SK-N-SH (cell line): ENCODE measurements at regions not wholly inside any gene's neighbourhood (a gene's known extent, or its start where the extent isn't known, plus 50 kb on each side); places are given as distances from the start of the nearest gene placed in this dataset.

ENCODE experiments used
- CTCF ChIA-PET: fragments of 300-600, 350-600 bp; formaldehyde crosslinking; extraction: SDS; loops from one replicate; lab custom pipeline; 2021; lab: Yijun Ruan, JAX
- POLR2A ChIA-PET: fragments of 350-600 bp; sonication (Branson Sonifier 250); formaldehyde crosslinking; extraction: SDS; loops from one replicate; lab custom pipeline; 2020; ENCODE audit warnings: antibody characterized with exemption, inconsistent platforms; lab: Yijun Ruan, JAX
- DNase-seq: peaks from one replicate; pipeline ENCODE4 v3.0.0; 2012
- H2AFZ ChIP-seq: fragments of 200-600 bp; sonication (generic); 2 replicates; pipeline ENCODE4 v1.8.1; 2016; ENCODE audit warnings: antibody characterized with exemption, mild to moderate bottlenecking, low read depth
- H3F3A ChIP-seq: fragments of 200-600 bp; sonication (generic); replicated peaks from 2 replicates; pipeline ENCODE3; 2016; ENCODE audit warnings: antibody characterized with exemption, mild to moderate bottlenecking; ENCODE audit not compliant: insufficient read depth
- H3K27ac ChIP-seq, 2 experiments: fragments of 200-500 bp in 1 of 2; fragments of 200-600 bp in 1 of 2; sonication (Bioruptor generic) in 1 of 2; sonication (generic), shearing (Covaris generic) in 1 of 2; 2 replicates each; pipeline versions ENCODE4 v1.5.1 to v1.6.1; 2014 to 2016; ENCODE audit warnings: low read depth in 2 of 2, inconsistent platforms in 1 of 2, low read length in 1 of 2, mild to moderate bottlenecking in 1 of 2, mixed read lengths in 1 of 2
- H3K27me3 ChIP-seq: fragments of 200-600 bp; sonication (generic), shearing (Covaris generic); 2 replicates; pipeline ENCODE4 v1.6.1; 2016; ENCODE audit warnings: mixed run types; ENCODE audit not compliant: insufficient read depth
- H3K36me3 ChIP-seq, 2 experiments: fragments of 200-500 bp in 1 of 2; fragments of 200-600 bp in 1 of 2; sonication (Bioruptor generic) in 1 of 2; sonication (generic) in 1 of 2; replicated peaks in 1 of 2; 2 replicates each; pipeline versions ENCODE3 to v1.5.1; 2014 to 2016; ENCODE audit warnings: low read length in 1 of 2, mild to moderate bottlenecking in 1 of 2; ENCODE audit not compliant: insufficient read depth in 2 of 2, control insufficient read depth in 1 of 2
- H3K4me1 ChIP-seq, 2 experiments: fragments of 200-500 bp in 1 of 2; fragments of 200-600 bp in 1 of 2; sonication (Bioruptor generic) in 1 of 2; sonication (generic), shearing (Covaris generic) in 1 of 2; 2 replicates each; pipeline versions ENCODE4 v1.5.1 to v1.6.1; 2014 to 2016; ENCODE audit warnings: low read depth in 1 of 2, low read length in 1 of 2, mixed run types in 1 of 2; ENCODE audit not compliant: insufficient read depth in 2 of 2, control insufficient read depth in 1 of 2
- H3K4me2 ChIP-seq: fragments of 200-600 bp; sonication (generic), shearing (Covaris generic); 2 replicates; pipeline ENCODE4 v1.6.1; 2017; ENCODE audit warnings: mixed run types
- H3K4me3 ChIP-seq, 2 experiments: fragments of 200-500 bp in 1 of 2; fragments of 200-600 bp in 1 of 2; sonication (Bioruptor generic) in 1 of 2; sonication (generic), shearing (Covaris generic) in 1 of 2; 2 replicates each; pipeline versions ENCODE4 v1.5.1 to v1.8.1; 2014 to 2016; ENCODE audit warnings: low read depth in 2 of 2, inconsistent platforms in 1 of 2, low read length in 1 of 2, mild to moderate bottlenecking in 1 of 2, mixed read lengths in 1 of 2, moderate library complexity in 1 of 2
- H3K79me2 ChIP-seq: fragments of 200-600 bp; sonication (generic); 2 replicates; pipeline ENCODE4 v1.8.1; 2017; ENCODE audit warnings: mild to moderate bottlenecking; ENCODE audit not compliant: insufficient read depth
- H3K9ac ChIP-seq: fragments of 200-600 bp; sonication (generic); 2 replicates; pipeline ENCODE4 v1.6.1; 2017; ENCODE audit warnings: mixed run types
- H3K9me2 ChIP-seq: fragments of 200-600 bp; sonication (generic); 2 replicates; pipeline ENCODE4 v1.6.1; 2017; ENCODE audit warnings: mixed run types
- H3K9me3 ChIP-seq: fragments of 200-600 bp; sonication (generic); 2 replicates; pipeline ENCODE4 v1.6.1; 2017; ENCODE audit warnings: mixed run types, mild to moderate bottlenecking, moderate library complexity
- H4K20me1 ChIP-seq: fragments of 200-600 bp; sonication (generic); 2 replicates; pipeline ENCODE4 v1.6.1; 2017; ENCODE audit warnings: mild to moderate bottlenecking, mixed run types; ENCODE audit not compliant: insufficient read depth
- ELF1 ChIP-seq: IDR thresholded peaks from 2 replicates; pipeline ENCODE4 v1.4.0; 2012
- EP300 ChIP-seq, 2 experiments: IDR thresholded peaks; 2 replicates each; pipeline versions ENCODE4 v1.4.0 to v1.6.1; 2012; ENCODE audit warnings: borderline replicate concordance in 1 of 2, low read depth in 1 of 2, low read length in 1 of 2
- EZH2phosphoT487 ChIP-seq: fragments of 200-600 bp; sonication (generic); IDR thresholded peaks from 2 replicates; pipeline ENCODE4 v1.6.1; 2017; ENCODE audit warnings: low read depth, mixed run types, mild to moderate bottlenecking, antibody characterized with exemption, moderate library complexity, borderline replicate concordance
- FOSL2 ChIP-seq: IDR thresholded peaks from 2 replicates; pipeline ENCODE4 v1.4.0; 2012; ENCODE audit warnings: low read depth, mild to moderate bottlenecking, moderate library complexity, borderline replicate concordance
- GABPA ChIP-seq: IDR thresholded peaks from 2 replicates; pipeline ENCODE4 v1.4.0; 2012; ENCODE audit warnings: low read depth, mild to moderate bottlenecking
- GATA2 ChIP-seq: sonication (generic); formaldehyde crosslinking; IDR thresholded peaks from 2 replicates; pipeline ENCODE4 v1.5.0; 2020; ENCODE audit warnings: mild to moderate bottlenecking, missing genetic modification reagents
- IRF3 ChIP-seq: fragments of 150-350 bp; IDR thresholded peaks from 2 replicates; pipeline ENCODE4 v1.6.1; 2016; ENCODE audit warnings: mild to moderate bottlenecking, low read depth, low read length
- MEF2A ChIP-seq: IDR thresholded peaks from 2 replicates; pipeline ENCODE4 v1.4.0; 2012; ENCODE audit warnings: low read depth, borderline replicate concordance
- MXI1 ChIP-seq: IDR thresholded peaks from 2 replicates; pipeline ENCODE4 v1.6.1; 2012; ENCODE audit warnings: mild to moderate bottlenecking, low read depth, low read length, improper control_type of control experiment
- NFIC ChIP-seq: IDR thresholded peaks from 2 replicates; pipeline ENCODE4 v1.4.0; 2012; ENCODE audit warnings: borderline replicate concordance
- RAD21 ChIP-seq: IDR thresholded peaks from 2 replicates; pipeline ENCODE4 v1.6.1; 2012; ENCODE audit warnings: mild to moderate bottlenecking, low read length
- RXRA ChIP-seq: IDR thresholded peaks from 2 replicates; pipeline ENCODE4 v1.4.0; 2012; ENCODE audit warnings: low read depth, mild to moderate bottlenecking, borderline replicate concordance
- TCF12 ChIP-seq: IDR thresholded peaks from 2 replicates; pipeline ENCODE4 v1.4.0; 2012
- TEAD4 ChIP-seq: IDR thresholded peaks from 2 replicates; pipeline ENCODE4 v1.4.0; 2012; ENCODE audit warnings: mild to moderate bottlenecking, borderline replicate concordance; ENCODE audit not compliant: insufficient read depth
- YY1 ChIP-seq: IDR thresholded peaks from 2 replicates; pipeline ENCODE4 v1.4.0; 2012; ENCODE audit warnings: low read depth, mild to moderate bottlenecking
- ZBTB33 ChIP-seq: IDR thresholded peaks from 2 replicates; pipeline ENCODE4 v1.4.0; 2012; ENCODE audit warnings: low read depth, borderline replicate concordance
- TF ChIP-seq, protein P1 (sequence below): IDR thresholded peaks from 2 replicates; pipeline ENCODE4 v1.4.0; 2012; ENCODE audit warnings: low read depth, borderline replicate concordance
- TF ChIP-seq, protein P2 (sequence below): fragments of 200-600 bp; sonication (generic); IDR thresholded peaks from 2 replicates; pipeline ENCODE4 v1.6.1; 2017; ENCODE audit warnings: antibody characterized with exemption, mild to moderate bottlenecking, moderate library complexity

DNA sequence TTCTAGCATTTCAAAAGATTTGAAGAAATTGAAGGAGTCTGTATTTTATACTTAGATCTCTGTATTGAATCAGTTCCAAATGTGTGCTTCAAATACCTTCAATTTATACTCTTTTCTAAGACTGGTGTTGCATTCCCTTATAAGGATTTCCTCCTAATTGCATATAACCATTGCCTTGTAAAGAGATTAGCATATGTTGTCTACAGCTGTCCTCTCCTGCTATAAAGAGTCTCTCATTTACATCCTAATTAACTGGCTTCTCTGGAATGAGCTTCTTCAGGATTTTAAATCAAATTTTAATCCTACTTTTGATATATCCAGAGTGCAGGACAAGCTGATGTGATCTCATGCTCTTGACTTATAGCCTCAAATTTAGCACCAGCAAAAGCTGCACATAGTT lies 957.3 kb downstream of the XPNPEP1 start:
- no peak for TF ChIP-seq IRF3
- TF ChIP-seq GABPA, result no peak
- TF ChIP-seq MEF2A, result no peak
- no peak for TF ChIP-seq ELF1
- TF ChIP-seq, protein P1, sequence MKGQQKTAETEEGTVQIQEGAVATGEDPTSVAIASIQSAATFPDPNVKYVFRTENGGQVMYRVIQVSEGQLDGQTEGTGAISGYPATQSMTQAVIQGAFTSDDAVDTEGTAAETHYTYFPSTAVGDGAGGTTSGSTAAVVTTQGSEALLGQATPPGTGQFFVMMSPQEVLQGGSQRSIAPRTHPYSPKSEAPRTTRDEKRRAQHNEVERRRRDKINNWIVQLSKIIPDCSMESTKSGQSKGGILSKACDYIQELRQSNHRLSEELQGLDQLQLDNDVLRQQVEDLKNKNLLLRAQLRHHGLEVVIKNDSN, result no peak
- TF ChIP-seq EZH2phosphoT487, result no peak
- TF ChIP-seq ZBTB33, result no peak
- TF ChIP-seq RXRA, result no peak
- no peak for TF ChIP-seq TCF12
- TF ChIP-seq TEAD4, result no peak
- TF ChIP-seq YY1, result no peak
- TF ChIP-seq RAD21, result no peak
- TF ChIP-seq, protein P2, sequence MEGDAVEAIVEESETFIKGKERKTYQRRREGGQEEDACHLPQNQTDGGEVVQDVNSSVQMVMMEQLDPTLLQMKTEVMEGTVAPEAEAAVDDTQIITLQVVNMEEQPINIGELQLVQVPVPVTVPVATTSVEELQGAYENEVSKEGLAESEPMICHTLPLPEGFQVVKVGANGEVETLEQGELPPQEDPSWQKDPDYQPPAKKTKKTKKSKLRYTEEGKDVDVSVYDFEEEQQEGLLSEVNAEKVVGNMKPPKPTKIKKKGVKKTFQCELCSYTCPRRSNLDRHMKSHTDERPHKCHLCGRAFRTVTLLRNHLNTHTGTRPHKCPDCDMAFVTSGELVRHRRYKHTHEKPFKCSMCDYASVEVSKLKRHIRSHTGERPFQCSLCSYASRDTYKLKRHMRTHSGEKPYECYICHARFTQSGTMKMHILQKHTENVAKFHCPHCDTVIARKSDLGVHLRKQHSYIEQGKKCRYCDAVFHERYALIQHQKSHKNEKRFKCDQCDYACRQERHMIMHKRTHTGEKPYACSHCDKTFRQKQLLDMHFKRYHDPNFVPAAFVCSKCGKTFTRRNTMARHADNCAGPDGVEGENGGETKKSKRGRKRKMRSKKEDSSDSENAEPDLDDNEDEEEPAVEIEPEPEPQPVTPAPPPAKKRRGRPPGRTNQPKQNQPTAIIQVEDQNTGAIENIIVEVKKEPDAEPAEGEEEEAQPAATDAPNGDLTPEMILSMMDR, result no peak
- no peak for TF ChIP-seq MXI1
- no peak for TF ChIP-seq NFIC
- TF ChIP-seq GATA2 (CRISPR knock-in tag), result no peak
- TF ChIP-seq FOSL2, result no peak
- no peak for TF ChIP-seq EP300 (IDR thresholded peaks at IDR 0.05; ENCODE audit: borderline replicate concordance in 1 of 2, low read depth in 1 of 2, low read length in 1 of 2)
- Histone ChIP-seq H3K27ac (no peak overlapping the region), H3F3A (no peaks in the 10 kb centered on the region), H3K9ac (no peak overlapping the region), H3K36me3 (no peaks in the 10 kb centered on the region), H3K79me2 (no peaks in the 10 kb centered on the region), H4K20me1 (no peaks in the 10 kb centered on the region), H2AFZ (no peak overlapping the region), H3K4me3 (no peak overlapping the region), H3K4me1 (no peaks in the 10 kb centered on the region; a peak in 1 of 4 replicates), H3K27me3 (no peaks in the 10 kb centered on the region), H3K9me2 (no peaks in the 10 kb centered on the region), H3K4me2 (no peak overlapping the region), H3K9me3 (no peaks in the 10 kb centered on the region)
- DNase-seq, result no peak
- ChIA-PET POLR2A (no interaction called here), CTCF (interaction anchor here (0.7 to 1.1 kb wide), 2 partner anchors 10 to 13 kb away, joined by 3 read pairs; no protein-coding TSS in a partner anchor)
